ENCODE measurements at regions not wholly inside any gene's neighbourhood (a gene's known extent, or its start where the extent isn't known, plus 50 kb on each side); places are given as distances from the start of the nearest gene placed in this dataset.

- Histone ChIP-seq H3K36me3 (ENCODE audit: low read depth, missing control alignments) (no peaks in the 10 kb centered on the region), H3K4me3 (no peak overlapping the region), H3K27me3 (no peaks in the 10 kb centered on the region), H3K27ac (no peak overlapping the region), H3K4me1 (no peaks in the 10 kb centered on the region), H3K9me3 (no peaks in the 10 kb centered on the region)
- WGBS, 2 donors = 46 to 48% methylated on average over 1 of the region's 1 CpG
- no peak for DNase-seq
- intact Hi-C loops (cut with DNase I; ENCODE audit: low total_unique reads) = no loop called here
- TF ChIP-seq CTCF (IDR thresholded peaks at IDR 0.05) (no peak), POLR2A (IDR thresholded peaks at IDR 0.05) (no peak)
These were observed 187.3 kb downstream of the SUCNR1 start for GRCh38 chr3:152060701-152061100.

- no peak overlapping the region for H3K27ac ChIP-seq
- H3K9me3 ChIP-seq = no peaks in the 10 kb centered on the region
- intact Hi-C loops (cut with DNase I; ENCODE audit: low total_unique reads) = no loop called here
- DNase-seq = no peak
- H3K4me1 ChIP-seq = no peaks in the 10 kb centered on the region
- no peaks in the 10 kb centered on the region for H3K27me3 ChIP-seq
- WGBS, 2 donors = 96 to 100% methylated on average over 1 of the region's 1 CpG
- no peak for TF ChIP-seq CTCF (IDR thresholded peaks at IDR 0.05)
- TF ChIP-seq POLR2A (IDR thresholded peaks at IDR 0.05) = no peak
- no peaks in the 10 kb centered on the region for H3K36me3 ChIP-seq (ENCODE audit: low read depth, missing control alignments)
- no peak overlapping the region for H3K4me3 ChIP-seq
These were observed 187.9 kb downstream of the SUCNR1 start for GRCh38 chr3:152061296-152061695.

GRCh38 chr3:152069871-152070270 is 196.4 kb downstream of the SUCNR1 start:
- TF ChIP-seq CTCF (IDR thresholded peaks at IDR 0.05) (no peak), POLR2A (IDR thresholded peaks at IDR 0.05) (no peak)
- Histone ChIP-seq H3K36me3 (ENCODE audit: low read depth, missing control alignments) (no peaks in the 10 kb centered on the region), H3K27ac (no peak overlapping the region), H3K4me1 (no peaks in the 10 kb centered on the region), H3K9me3 (no peaks in the 10 kb centered on the region), H3K4me3 (no peak overlapping the region), H3K27me3 (no peaks in the 10 kb centered on the region)
- intact Hi-C loops (cut with DNase I; ENCODE audit: low total_unique reads) = no loop called here
- no peak for DNase-seq

- no peaks in the 10 kb centered on the region for H3K36me3 ChIP-seq (ENCODE audit: low read depth, missing control alignments)
- H3K27me3 ChIP-seq = no peaks in the 10 kb centered on the region
- intact Hi-C loops (cut with DNase I; ENCODE audit: low total_unique reads) = no loop called here
- WGBS, 2 donors = 71 to 81% methylated on average over 3 of the region's 3 CpGs
- DNase-seq = no peak
- no peak overlapping the region for H3K27ac ChIP-seq
- no peaks in the 10 kb centered on the region for H3K9me3 ChIP-seq
- TF ChIP-seq POLR2A (IDR thresholded peaks at IDR 0.05) = no peak
- no peak for TF ChIP-seq CTCF (IDR thresholded peaks at IDR 0.05)
- H3K4me3 ChIP-seq = no peak overlapping the region
- no peaks in the 10 kb centered on the region for H3K4me1 ChIP-seq
These were observed 197.4 kb upstream of the MBNL1 start for GRCh38 chr3:152071315-152071714.

GRCh38 chr3:152071924-152072323 is 196.8 kb upstream of the MBNL1 start:
- Histone ChIP-seq H3K9me3 (no peaks in the 10 kb centered on the region), H3K4me1 (no peaks in the 10 kb centered on the region), H3K27ac (no peak overlapping the region), H3K36me3 (ENCODE audit: low read depth, missing control alignments) (no peaks in the 10 kb centered on the region), H3K4me3 (no peak overlapping the region), H3K27me3 (no peaks in the 10 kb centered on the region)
- intact Hi-C loops (cut with DNase I; ENCODE audit: low total_unique reads) = no loop called here
- 26 to 48% methylated on average over 1 of the region's 1 CpG for WGBS, 2 donors
- TF ChIP-seq POLR2A (IDR thresholded peaks at IDR 0.05) (no peak), CTCF (IDR thresholded peaks at IDR 0.05) (peak in 2 of 3 experiments; percentile 19 to 24)
- DNase-seq = peak; percentile 16
